SU-DHL-6 (cell line): ENCODE measurements at regions not wholly inside any gene's neighbourhood (a gene's known extent, or its start where the extent isn't known, plus 50 kb on each side); places are given as distances from the start of the nearest gene placed in this dataset.

Experiments
- H2AFZ ChIP-seq: fragments of 200-600 bp; sonication (generic); 2 replicates; pipeline ENCODE4 v1.6.1; 2014; ENCODE audit warnings: low read depth, mild to moderate bottlenecking, moderate library complexity, mixed read lengths, antibody characterized with exemption, low read length; ENCODE audit not compliant: severe bottlenecking
- H3F3A ChIP-seq: fragments of 200-600 bp; shearing (Covaris generic); 2 replicates; pipeline ENCODE4 v1.6.0; 2016; ENCODE audit warnings: antibody characterized with exemption, mild to moderate bottlenecking; ENCODE audit not compliant: insufficient read depth
- H3K27ac ChIP-seq: fragments of 200-600 bp; sonication (generic); 2 replicates; pipeline ENCODE4 v1.5.1; 2016; ENCODE audit warnings: low read depth, mild to moderate bottlenecking, low read length, moderate library complexity, mixed read lengths
- H3K27me3 ChIP-seq: fragments of 200-600 bp; sonication (generic), shearing (Covaris generic); 2 replicates; pipeline ENCODE4 v1.6.0; 2014; ENCODE audit warnings: mild to moderate bottlenecking, low read length
- H3K36me3 ChIP-seq: fragments of 200-600 bp; sonication (generic); 2 replicates; pipeline ENCODE4 v1.6.1; 2014; ENCODE audit warnings: mild to moderate bottlenecking, low read length, mixed read lengths
- H3K4me2 ChIP-seq: fragments of 300-600, 200-600 bp; shearing (Covaris generic), sonication (generic); 2 replicates; pipeline ENCODE4 v1.6.0; 2014; ENCODE audit warnings: low read length, low read depth, mild to moderate bottlenecking; ENCODE audit not compliant: poor library complexity, severe bottlenecking
- H3K4me3 ChIP-seq: fragments of 200-600 bp; sonication (generic); 2 replicates; pipeline ENCODE4 v1.5.1; 2014; ENCODE audit warnings: antibody characterized with exemption, low read length, mild to moderate bottlenecking, mixed read lengths; ENCODE audit not compliant: insufficient read depth, poor library complexity, severe bottlenecking
- H3K79me2 ChIP-seq: fragments of 200-600 bp; sonication (generic); 2 replicates; pipeline ENCODE4 v1.6.1; 2014; ENCODE audit warnings: mild to moderate bottlenecking, low read length, moderate library complexity; ENCODE audit not compliant: insufficient read depth
- H3K9ac ChIP-seq: fragments of 200-600 bp; sonication (generic); 2 replicates; pipeline ENCODE4 v1.7.0; 2014; ENCODE audit warnings: mild to moderate bottlenecking, low read length
- H3K9me2 ChIP-seq: fragments of 200-600 bp; sonication (generic); replicated peaks from 2 replicates; pipeline ENCODE4 v1.6.1; 2014; ENCODE audit warnings: low read length; ENCODE audit not compliant: insufficient read depth
- H3K9me3 ChIP-seq: fragments of 200-600 bp; sonication (generic); 2 replicates; pipeline ENCODE4 v1.6.1; 2014; ENCODE audit warnings: low read length, mixed read lengths; ENCODE audit not compliant: insufficient read depth
- H4K20me1 ChIP-seq: fragments of 200-600 bp; sonication (generic); 2 replicates; pipeline ENCODE4 v1.6.1; 2014; ENCODE audit warnings: low read depth, mild to moderate bottlenecking, antibody characterized with exemption, low read length, moderate library complexity, mixed read lengths
- CTCF ChIP-seq: fragments of 200-600 bp; sonication (generic); IDR thresholded peaks from one replicate; pipeline ENCODE4 v1.5.1; 2017; ENCODE audit warnings: antibody characterized with exemption, mild to moderate bottlenecking, low read length, moderate library complexity; ENCODE audit not compliant: insufficient read depth, poor library complexity, severe bottlenecking
- EZH2phosphoT487 ChIP-seq: fragments of 200-600 bp; sonication (generic), shearing (Covaris generic); conservative IDR thresholded peaks from 2 replicates; pipeline ENCODE4 v1.6.1; 2018; ENCODE audit warnings: mild to moderate bottlenecking, antibody characterized with exemption, low read length, moderate library complexity, mixed read lengths

DNA sequence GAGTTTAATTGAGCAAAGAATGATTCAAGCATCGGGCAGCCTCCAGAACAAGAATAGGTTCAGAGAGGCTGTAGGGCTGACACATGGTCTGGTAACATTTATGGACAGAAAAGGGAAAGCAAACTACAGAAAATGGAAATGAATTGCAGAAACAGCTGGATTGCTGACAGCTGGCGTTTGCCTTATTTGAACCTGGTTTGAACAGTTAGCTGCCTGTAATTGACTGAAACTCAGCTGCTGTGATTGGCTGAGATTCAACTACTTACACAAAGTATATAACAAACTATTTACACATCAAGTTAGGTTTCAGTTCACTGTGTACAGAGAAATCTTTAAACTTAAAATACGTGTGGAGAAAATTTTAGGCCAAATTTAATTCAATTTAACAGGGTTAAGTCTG is 441.7 kb downstream of the PRELID2 start:
- Histone ChIP-seq H3K4me3 (no peak overlapping the region), H3K79me2 (no peaks in the 10 kb centered on the region)

DNA sequence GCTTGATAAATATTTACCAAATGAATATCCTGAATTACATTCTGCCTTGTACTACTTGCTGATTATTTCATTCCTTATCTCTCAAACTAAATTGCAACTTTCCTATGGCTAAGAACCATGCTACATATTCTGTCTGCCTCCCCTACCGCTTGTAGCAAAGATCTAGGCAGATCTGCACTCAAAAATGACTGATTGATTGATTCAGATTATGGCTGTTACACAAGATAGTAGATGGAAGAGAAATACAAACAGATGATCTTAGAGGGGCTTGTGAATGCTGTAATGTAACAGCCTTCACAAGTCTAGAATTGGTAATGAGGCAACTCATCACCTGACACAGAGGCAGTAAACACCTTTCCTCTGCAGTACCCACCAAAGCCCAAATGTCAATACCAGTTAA is 446.1 kb downstream of the PRELID2 start:
- H2AFZ ChIP-seq: no peak overlapping the region
- TF ChIP-seq CTCF: no peak
- no peak for TF ChIP-seq EZH2phosphoT487
- no peaks in the 10 kb centered on the region for H3K27me3 ChIP-seq
- H3F3A ChIP-seq: no peaks in the 10 kb centered on the region
- H3K9me2 ChIP-seq: 0 out of 2 replicates have a peak, but pooled peaks cover 4% of the 10 kb centered on the region
- H3K4me2 ChIP-seq: no peak overlapping the region
- no peaks in the 10 kb centered on the region for H3K9me3 ChIP-seq
- H3K27ac ChIP-seq: no peak overlapping the region
- H3K9ac ChIP-seq: no peak overlapping the region
- no peak overlapping the region for H3K4me3 ChIP-seq
- no peaks in the 10 kb centered on the region for H4K20me1 ChIP-seq
- H3K79me2 ChIP-seq: no peaks in the 10 kb centered on the region
- H3K36me3 ChIP-seq: no peaks in the 10 kb centered on the region

More for the DNA sequence above, 441.7 kb downstream of the PRELID2 start:
- Histone ChIP-seq H3K9me2 (0 out of 2 replicates have a peak, but pooled peaks cover 4% of the 10 kb centered on the region), H3K9ac (no peak overlapping the region), H3K9me3 (no peaks in the 10 kb centered on the region), H2AFZ (no peak overlapping the region), H3K27me3 (no peaks in the 10 kb centered on the region), H3K4me2 (no peak overlapping the region), H4K20me1 (no peaks in the 10 kb centered on the region), H3F3A (no peaks in the 10 kb centered on the region), H3K36me3 (no peaks in the 10 kb centered on the region), H3K27ac (no peak overlapping the region)
- TF ChIP-seq EZH2phosphoT487: no peak
- no peak for TF ChIP-seq CTCF

- H3F3A ChIP-seq: no peaks in the 10 kb centered on the region
- H3K79me2 ChIP-seq: no peaks in the 10 kb centered on the region
- no peak overlapping the region for H2AFZ ChIP-seq
- H4K20me1 ChIP-seq: no peaks in the 10 kb centered on the region
- no peaks in the 10 kb centered on the region for H3K9me2 ChIP-seq
- H3K4me3 ChIP-seq: no peak overlapping the region
- TF ChIP-seq EZH2phosphoT487: no peak
- no peak for TF ChIP-seq CTCF
- H3K9me3 ChIP-seq: no peaks in the 10 kb centered on the region
- H3K27me3 ChIP-seq: no peaks in the 10 kb centered on the region
- H3K9ac ChIP-seq: no peak overlapping the region
- no peak overlapping the region for H3K4me2 ChIP-seq
- H3K36me3 ChIP-seq: no peaks in the 10 kb centered on the region
- no peak overlapping the region for H3K27ac ChIP-seq
These were observed 449.9 kb downstream of the PRELID2 start for GRCh38 chr5:145385276-145385675.

GRCh38 chr5:145378226-145378625 is 456.9 kb downstream of the PRELID2 start:
- H3K9me3 ChIP-seq: no peaks in the 10 kb centered on the region
- H3K79me2 ChIP-seq: no peaks in the 10 kb centered on the region
- H3K9ac ChIP-seq: no peak overlapping the region
- no peaks in the 10 kb centered on the region for H3F3A ChIP-seq
- no peaks in the 10 kb centered on the region for H3K9me2 ChIP-seq
- no peaks in the 10 kb centered on the region for H4K20me1 ChIP-seq
- no peak overlapping the region for H3K4me2 ChIP-seq
- no peaks in the 10 kb centered on the region for H3K36me3 ChIP-seq
- no peak overlapping the region for H3K27ac ChIP-seq
- H3K4me3 ChIP-seq: no peak overlapping the region
- no peak overlapping the region for H2AFZ ChIP-seq
- no peaks in the 10 kb centered on the region for H3K27me3 ChIP-seq
- TF ChIP-seq CTCF (no peak), EZH2phosphoT487 (no peak)
